ENCODE measurements at regions not wholly inside any gene's neighbourhood (a gene's known extent, or its start where the extent isn't known, plus 50 kb on each side); places are given as distances from the start of the nearest gene placed in this dataset.

- H3K27ac ChIP-seq: no peak overlapping the region
- WGBS, 4 donors: 70 to 84% (median 75%) methylated on average over 3 of the region's 3 CpGs
- H3K27me3 ChIP-seq: no peaks in the 10 kb centered on the region
- H3K4me3 ChIP-seq: no peak overlapping the region
- DNase-seq: no peak
- intact Hi-C loops (cut with DNase I): no loop called here
- TF ChIP-seq POLR2A (IDR thresholded peaks at IDR 0.05) (no peak), CTCF (IDR thresholded peaks at IDR 0.05) (no peak)
- no peaks in the 10 kb centered on the region for H3K4me1 ChIP-seq (replicated peaks in 1 of 2)
- no peaks in the 10 kb centered on the region for H3K36me3 ChIP-seq (replicated peaks in 1 of 2)
- no peaks in the 10 kb centered on the region for H3K9me3 ChIP-seq (replicated peaks in 1 of 3)
Observed at GRCh38 chr2:198809976-198810375, 647.8 kb downstream of the SATB2 start.

GRCh38 chr2:198807131-198807530, 650.6 kb downstream of the SATB2 start:
- Histone ChIP-seq H3K27ac (no peak overlapping the region), H3K4me3 (no peak overlapping the region), H3K4me1 (replicated peaks in 1 of 2) (no peaks in the 10 kb centered on the region), H3K9me3 (replicated peaks in 1 of 3) (no peaks in the 10 kb centered on the region), H3K36me3 (replicated peaks in 1 of 2) (no peaks in the 10 kb centered on the region), H3K27me3 (no peaks in the 10 kb centered on the region)
- TF ChIP-seq POLR2A (IDR thresholded peaks at IDR 0.05) (no peak), CTCF (IDR thresholded peaks at IDR 0.05) (no peak)
- no peak for DNase-seq
- intact Hi-C loops (cut with DNase I): no loop called here
- WGBS, 4 donors: 89 to 93% (median 91%) methylated on average over 2 of the region's 2 CpGs

GRCh38 chr2:198795419-198795818, 662.3 kb downstream of the SATB2 start:
- intact Hi-C loops (cut with DNase I): no loop called here
- 77 to 90% (median 80%) methylated on average over 2 of the region's 2 CpGs for WGBS, 4 donors
- no peak for DNase-seq

DNA sequence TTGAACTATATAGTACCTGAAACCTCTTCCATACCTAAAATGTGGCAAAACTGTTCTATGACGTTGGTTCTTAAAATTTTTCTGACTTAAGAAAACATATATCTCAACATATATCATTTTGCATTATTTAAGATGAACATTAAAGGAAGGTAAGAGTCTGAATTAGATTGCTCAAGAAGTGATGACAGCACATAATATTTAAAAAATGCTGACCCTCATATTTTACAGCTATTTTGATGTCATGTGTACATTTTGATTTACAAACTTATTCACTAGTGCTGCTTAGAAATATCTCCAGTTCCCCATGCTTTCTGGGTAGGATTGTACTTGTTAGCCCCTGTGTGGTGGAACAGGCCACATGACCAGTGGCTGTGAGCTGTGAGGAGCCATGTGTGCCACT, 666.1 kb downstream of the SATB2 start:
- TF ChIP-seq POLR2A (IDR thresholded peaks at IDR 0.05) (no peak), CTCF (IDR thresholded peaks at IDR 0.05) (no peak)
- no peak for DNase-seq
- WGBS, 4 donors: 0% methylated on average over 1 of the region's 1 CpG
- Histone ChIP-seq H3K4me3 (no peak overlapping the region), H3K27ac (no peak overlapping the region), H3K9me3 (replicated peaks in 1 of 3) (no peaks in the 10 kb centered on the region), H3K36me3 (replicated peaks in 1 of 2) (no peaks in the 10 kb centered on the region), H3K4me1 (replicated peaks in 1 of 2) (no peaks in the 10 kb centered on the region), H3K27me3 (no peaks in the 10 kb centered on the region)
- intact Hi-C loops (cut with DNase I): no loop called here

More at GRCh38 chr2:198795419-198795818, 662.3 kb downstream of the SATB2 start:
- TF ChIP-seq POLR2A (IDR thresholded peaks at IDR 0.05) (no peak), CTCF (IDR thresholded peaks at IDR 0.05) (no peak)
- H3K27ac ChIP-seq: no peak overlapping the region
- H3K9me3 ChIP-seq (replicated peaks in 1 of 3): no peaks in the 10 kb centered on the region
- H3K27me3 ChIP-seq: no peaks in the 10 kb centered on the region
- no peaks in the 10 kb centered on the region for H3K4me1 ChIP-seq (replicated peaks in 1 of 2)
- H3K36me3 ChIP-seq (replicated peaks in 1 of 2): no peaks in the 10 kb centered on the region
- H3K4me3 ChIP-seq: no peak overlapping the region
